ENCODE measurements at regions not wholly inside any gene's neighbourhood (a gene's known extent, or its start where the extent isn't known, plus 50 kb on each side); places are given as distances from the start of the nearest gene placed in this dataset.

DNA sequence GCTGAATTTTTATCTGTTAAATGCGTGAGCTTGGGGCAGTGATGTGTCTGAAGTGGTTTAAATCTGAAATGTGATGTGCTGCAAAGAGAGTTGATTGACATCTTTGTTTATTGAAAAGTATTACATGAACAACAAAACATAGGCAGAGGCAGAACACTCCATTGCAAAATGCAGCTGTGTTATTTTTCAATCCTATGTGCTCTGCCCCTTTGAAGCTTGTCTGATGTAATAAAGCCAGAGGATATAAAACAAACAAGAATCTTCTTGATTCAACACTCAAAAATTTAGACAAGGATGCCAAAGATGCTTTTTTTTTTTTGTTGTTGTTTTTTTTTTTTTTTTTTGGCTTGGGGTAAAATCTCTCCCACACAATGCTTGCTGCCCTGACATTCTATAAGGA lies 482.4 kb upstream of the MMS22L start:
- ATAC-seq: peak; percentile 73
- TF ChIP-seq, protein P1, sequence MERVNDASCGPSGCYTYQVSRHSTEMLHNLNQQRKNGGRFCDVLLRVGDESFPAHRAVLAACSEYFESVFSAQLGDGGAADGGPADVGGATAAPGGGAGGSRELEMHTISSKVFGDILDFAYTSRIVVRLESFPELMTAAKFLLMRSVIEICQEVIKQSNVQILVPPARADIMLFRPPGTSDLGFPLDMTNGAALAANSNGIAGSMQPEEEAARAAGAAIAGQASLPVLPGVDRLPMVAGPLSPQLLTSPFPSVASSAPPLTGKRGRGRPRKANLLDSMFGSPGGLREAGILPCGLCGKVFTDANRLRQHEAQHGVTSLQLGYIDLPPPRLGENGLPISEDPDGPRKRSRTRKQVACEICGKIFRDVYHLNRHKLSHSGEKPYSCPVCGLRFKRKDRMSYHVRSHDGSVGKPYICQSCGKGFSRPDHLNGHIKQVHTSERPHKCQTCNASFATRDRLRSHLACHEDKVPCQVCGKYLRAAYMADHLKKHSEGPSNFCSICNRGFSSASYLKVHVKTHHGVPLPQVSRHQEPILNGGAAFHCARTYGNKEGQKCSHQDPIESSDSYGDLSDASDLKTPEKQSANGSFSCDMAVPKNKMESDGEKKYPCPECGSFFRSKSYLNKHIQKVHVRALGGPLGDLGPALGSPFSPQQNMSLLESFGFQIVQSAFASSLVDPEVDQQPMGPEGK (CRISPR knock-in tag; IDR thresholded peaks at IDR 0.05; ENCODE audit: borderline replicate concordance): no peak
- TF ChIP-seq PPARA (CRISPR knock-in tag; IDR thresholded peaks at IDR 0.05; ENCODE audit: borderline replicate concordance) (no peak), GLIS3 (CRISPR knock-in tag; IDR thresholded peaks at IDR 0.05) (no peak), TOX (CRISPR knock-in tag; IDR thresholded peaks at IDR 0.05; ENCODE audit: borderline replicate concordance) (no peak), ISL1 (CRISPR knock-in tag; IDR thresholded peaks at IDR 0.05) (no peak), CSDC2 (CRISPR knock-in tag; IDR thresholded peaks at IDR 0.05) (no peak), ZFP3 (CRISPR knock-in tag; IDR thresholded peaks at IDR 0.05) (no peak), ZC3H10 (CRISPR knock-in tag; IDR thresholded peaks at IDR 0.05) (no peak), ZFP30 (CRISPR knock-in tag; IDR thresholded peaks at IDR 0.05) (no peak), ZNF70 (CRISPR knock-in tag; IDR thresholded peaks at IDR 0.05) (no peak)

GRCh38 chr6:97771372-97771771 lies 488.4 kb upstream of the MMS22L start:
- ATAC-seq: no peak
- TF ChIP-seq, protein P2, sequence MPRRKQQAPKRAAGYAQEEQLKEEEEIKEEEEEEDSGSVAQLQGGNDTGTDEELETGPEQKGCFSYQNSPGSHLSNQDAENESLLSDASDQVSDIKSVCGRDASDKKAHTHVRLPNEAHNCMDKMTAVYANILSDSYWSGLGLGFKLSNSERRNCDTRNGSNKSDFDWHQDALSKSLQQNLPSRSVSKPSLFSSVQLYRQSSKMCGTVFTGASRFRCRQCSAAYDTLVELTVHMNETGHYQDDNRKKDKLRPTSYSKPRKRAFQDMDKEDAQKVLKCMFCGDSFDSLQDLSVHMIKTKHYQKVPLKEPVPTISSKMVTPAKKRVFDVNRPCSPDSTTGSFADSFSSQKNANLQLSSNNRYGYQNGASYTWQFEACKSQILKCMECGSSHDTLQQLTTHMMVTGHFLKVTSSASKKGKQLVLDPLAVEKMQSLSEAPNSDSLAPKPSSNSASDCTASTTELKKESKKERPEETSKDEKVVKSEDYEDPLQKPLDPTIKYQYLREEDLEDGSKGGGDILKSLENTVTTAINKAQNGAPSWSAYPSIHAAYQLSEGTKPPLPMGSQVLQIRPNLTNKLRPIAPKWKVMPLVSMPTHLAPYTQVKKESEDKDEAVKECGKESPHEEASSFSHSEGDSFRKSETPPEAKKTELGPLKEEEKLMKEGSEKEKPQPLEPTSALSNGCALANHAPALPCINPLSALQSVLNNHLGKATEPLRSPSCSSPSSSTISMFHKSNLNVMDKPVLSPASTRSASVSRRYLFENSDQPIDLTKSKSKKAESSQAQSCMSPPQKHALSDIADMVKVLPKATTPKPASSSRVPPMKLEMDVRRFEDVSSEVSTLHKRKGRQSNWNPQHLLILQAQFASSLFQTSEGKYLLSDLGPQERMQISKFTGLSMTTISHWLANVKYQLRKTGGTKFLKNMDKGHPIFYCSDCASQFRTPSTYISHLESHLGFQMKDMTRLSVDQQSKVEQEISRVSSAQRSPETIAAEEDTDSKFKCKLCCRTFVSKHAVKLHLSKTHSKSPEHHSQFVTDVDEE (CRISPR knock-in tag; IDR thresholded peaks at IDR 0.05): no peak
- TF ChIP-seq ISL1 (CRISPR knock-in tag; IDR thresholded peaks at IDR 0.05) (no peak), ESRRG (CRISPR knock-in tag; IDR thresholded peaks at IDR 0.05) (no peak), GLIS3 (CRISPR knock-in tag; IDR thresholded peaks at IDR 0.05) (no peak), ZC3H10 (CRISPR knock-in tag; IDR thresholded peaks at IDR 0.05) (no peak), OSR1 (CRISPR knock-in tag; IDR thresholded peaks at IDR 0.05) (no peak), TCF4 (CRISPR knock-in tag; IDR thresholded peaks at IDR 0.05; ENCODE audit: borderline replicate concordance) (no peak), ZFP30 (CRISPR knock-in tag; IDR thresholded peaks at IDR 0.05) (no peak), ARNTL (CRISPR knock-in tag; IDR thresholded peaks at IDR 0.05; ENCODE audit: borderline replicate concordance, low read depth) (no peak), BACH2 (CRISPR knock-in tag; IDR thresholded peaks at IDR 0.05; ENCODE audit: borderline replicate concordance) (no peak), ZNF8 (CRISPR knock-in tag; IDR thresholded peaks at IDR 0.05) (no peak), PPARA (CRISPR knock-in tag; IDR thresholded peaks at IDR 0.05; ENCODE audit: borderline replicate concordance) (no peak), SNAI2 (CRISPR knock-in tag; IDR thresholded peaks at IDR 0.05) (no peak), TOX (CRISPR knock-in tag; IDR thresholded peaks at IDR 0.05; ENCODE audit: borderline replicate concordance) (no peak), ZNF70 (CRISPR knock-in tag; IDR thresholded peaks at IDR 0.05) (no peak)
- TF ChIP-seq, protein P3, sequence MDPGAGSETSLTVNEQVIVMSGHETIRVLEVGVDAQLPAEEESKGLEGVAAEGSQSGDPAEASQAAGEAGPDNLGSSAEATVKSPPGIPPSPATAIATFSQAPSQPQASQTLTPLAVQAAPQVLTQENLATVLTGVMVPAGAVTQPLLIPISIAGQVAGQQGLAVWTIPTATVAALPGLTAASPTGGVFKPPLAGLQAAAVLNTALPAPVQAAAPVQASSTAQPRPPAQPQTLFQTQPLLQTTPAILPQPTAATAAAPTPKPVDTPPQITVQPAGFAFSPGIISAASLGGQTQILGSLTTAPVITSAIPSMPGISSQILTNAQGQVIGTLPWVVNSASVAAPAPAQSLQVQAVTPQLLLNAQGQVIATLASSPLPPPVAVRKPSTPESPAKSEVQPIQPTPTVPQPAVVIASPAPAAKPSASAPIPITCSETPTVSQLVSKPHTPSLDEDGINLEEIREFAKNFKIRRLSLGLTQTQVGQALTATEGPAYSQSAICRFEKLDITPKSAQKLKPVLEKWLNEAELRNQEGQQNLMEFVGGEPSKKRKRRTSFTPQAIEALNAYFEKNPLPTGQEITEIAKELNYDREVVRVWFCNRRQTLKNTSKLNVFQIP (CRISPR knock-in tag; IDR thresholded peaks at IDR 0.05; ENCODE audit: borderline replicate concordance, low read depth): no peak
- TF ChIP-seq, protein P1 (CRISPR knock-in tag; IDR thresholded peaks at IDR 0.05; ENCODE audit: borderline replicate concordance): no peak
- TF ChIP-seq, protein P4, sequence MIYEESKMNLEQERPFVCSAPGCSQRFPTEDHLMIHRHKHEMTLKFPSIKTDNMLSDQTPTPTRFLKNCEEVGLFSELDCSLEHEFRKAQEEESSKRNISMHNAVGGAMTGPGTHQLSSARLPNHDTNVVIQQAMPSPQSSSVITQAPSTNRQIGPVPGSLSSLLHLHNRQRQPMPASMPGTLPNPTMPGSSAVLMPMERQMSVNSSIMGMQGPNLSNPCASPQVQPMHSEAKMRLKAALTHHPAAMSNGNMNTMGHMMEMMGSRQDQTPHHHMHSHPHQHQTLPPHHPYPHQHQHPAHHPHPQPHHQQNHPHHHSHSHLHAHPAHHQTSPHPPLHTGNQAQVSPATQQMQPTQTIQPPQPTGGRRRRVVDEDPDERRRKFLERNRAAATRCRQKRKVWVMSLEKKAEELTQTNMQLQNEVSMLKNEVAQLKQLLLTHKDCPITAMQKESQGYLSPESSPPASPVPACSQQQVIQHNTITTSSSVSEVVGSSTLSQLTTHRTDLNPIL (CRISPR knock-in tag; IDR thresholded peaks at IDR 0.05; ENCODE audit: low read depth): no peak

- ATAC-seq: no peak
- TF ChIP-seq CSRNP3 (CRISPR knock-in tag; IDR thresholded peaks at IDR 0.05) (no peak), ZNF8 (CRISPR knock-in tag; IDR thresholded peaks at IDR 0.05) (no peak), ARNTL (CRISPR knock-in tag; IDR thresholded peaks at IDR 0.05; ENCODE audit: borderline replicate concordance, low read depth) (no peak), ZC3H10 (CRISPR knock-in tag; IDR thresholded peaks at IDR 0.05) (no peak), ZFP3 (CRISPR knock-in tag; IDR thresholded peaks at IDR 0.05) (no peak), SNAI2 (CRISPR knock-in tag; IDR thresholded peaks at IDR 0.05) (no peak), PPARA (CRISPR knock-in tag; IDR thresholded peaks at IDR 0.05; ENCODE audit: borderline replicate concordance) (no peak), OSR1 (CRISPR knock-in tag; IDR thresholded peaks at IDR 0.05) (no peak), ZNF70 (CRISPR knock-in tag; IDR thresholded peaks at IDR 0.05) (no peak), BACH2 (CRISPR knock-in tag; IDR thresholded peaks at IDR 0.05; ENCODE audit: borderline replicate concordance) (no peak), GLIS3 (CRISPR knock-in tag; IDR thresholded peaks at IDR 0.05) (no peak), ISL1 (CRISPR knock-in tag; IDR thresholded peaks at IDR 0.05) (no peak), TOX (CRISPR knock-in tag; IDR thresholded peaks at IDR 0.05; ENCODE audit: borderline replicate concordance) (no peak)
- TF ChIP-seq, protein P3 (CRISPR knock-in tag; IDR thresholded peaks at IDR 0.05; ENCODE audit: borderline replicate concordance, low read depth): no peak
Observed at GRCh38 chr6:97775012-97775411, 492.0 kb upstream of the MMS22L start.

Data from SK-N-SH treated with all-trans-retinoic acid at 6 μM for 48 hours (cell line).